Activated naive CD8-positive, alpha-beta T cell (primary cell): ENCODE measurements at regions not wholly inside any gene's neighbourhood (a gene's known extent, or its start where the extent isn't known, plus 50 kb on each side); places are given as distances from the start of the nearest gene placed in this dataset.

Experiments used
- H3K27ac Mint-ChIP-seq: one replicate; pipeline ENCODE4 v1.8.0; 2021; ENCODE audit warnings: mixed read lengths
- H3K27me3 Mint-ChIP-seq: one replicate; pipeline ENCODE4 v1.8.0; 2021; ENCODE audit warnings: mixed read lengths
- H3K36me3 Mint-ChIP-seq: one replicate; pipeline ENCODE4 v1.8.0; 2021; ENCODE audit warnings: mixed read lengths
- H3K4me1 Mint-ChIP-seq: one replicate; pipeline ENCODE4 v1.8.0; 2021; ENCODE audit warnings: low read depth, mixed read lengths
- H3K4me3 Mint-ChIP-seq: one replicate; pipeline ENCODE4 v1.8.0; 2021; ENCODE audit warnings: mild to moderate bottlenecking, mixed read lengths
- H3K9me3 Mint-ChIP-seq: one replicate; pipeline ENCODE4 v1.8.0; 2021; ENCODE audit warnings: low read depth, mixed read lengths

DNA sequence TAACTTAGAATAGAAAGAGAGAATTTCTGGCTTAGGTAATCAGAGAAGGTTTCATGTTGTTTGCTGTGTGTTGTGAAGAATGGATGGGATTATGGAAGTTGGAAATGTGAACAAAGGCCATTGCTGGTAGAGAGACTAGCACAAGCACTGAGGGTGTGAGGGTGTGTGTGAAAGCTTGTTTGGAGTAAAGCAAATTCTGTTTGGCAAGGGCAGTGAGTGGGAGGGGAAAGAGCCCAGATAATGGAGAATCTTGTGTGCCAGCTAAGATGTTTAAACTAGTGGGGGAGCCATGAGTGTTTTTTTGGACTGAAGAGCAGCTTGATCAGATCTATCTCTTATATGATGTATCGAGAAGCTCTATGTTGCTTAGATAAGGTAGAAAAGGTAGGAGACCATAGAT is 107.1 kb downstream of the DISP1 start:
- H3K36me3 Mint-ChIP-seq = peaks cover 11% of the 10 kb centered on the region
- H3K4me3 Mint-ChIP-seq = no peak overlapping the region
- no peaks in the 10 kb centered on the region for H3K9me3 Mint-ChIP-seq
- no peak overlapping the region for H3K27ac Mint-ChIP-seq
- no peaks in the 10 kb centered on the region for H3K27me3 Mint-ChIP-seq
- no peaks in the 10 kb centered on the region for H3K4me1 Mint-ChIP-seq

DNA sequence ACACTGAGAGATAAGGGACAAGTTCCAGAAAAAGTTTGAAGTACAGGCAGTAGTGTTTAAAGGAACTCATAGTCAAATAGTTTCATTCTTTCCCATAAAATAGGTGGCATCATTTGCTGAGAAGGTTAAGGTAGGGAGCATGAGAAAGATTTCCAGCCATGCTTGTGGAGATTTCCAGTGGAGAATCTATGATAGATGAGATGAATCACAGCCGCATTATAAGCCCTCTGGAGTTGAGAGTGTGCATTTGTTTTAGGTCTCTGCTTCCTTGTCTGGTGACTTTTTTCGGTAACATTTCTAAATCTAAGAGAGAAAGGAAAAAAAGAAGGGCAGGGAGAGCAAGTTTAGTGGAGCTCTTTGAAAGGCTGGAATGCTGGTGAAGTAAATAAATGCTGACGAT is 108.7 kb downstream of the DISP1 start:
- H3K36me3 Mint-ChIP-seq = no peaks in the 10 kb centered on the region
- no peaks in the 10 kb centered on the region for H3K4me1 Mint-ChIP-seq
- H3K27me3 Mint-ChIP-seq = no peaks in the 10 kb centered on the region
- H3K9me3 Mint-ChIP-seq = no peaks in the 10 kb centered on the region
- H3K4me3 Mint-ChIP-seq = no peak overlapping the region
- no peak overlapping the region for H3K27ac Mint-ChIP-seq

GRCh38 chr1:222924136-222924706 is 109.4 kb downstream of the DISP1 start:
- H3K9me3 Mint-ChIP-seq = no peaks in the 10 kb centered on the region
- no peaks in the 10 kb centered on the region for H3K27me3 Mint-ChIP-seq
- no peaks in the 10 kb centered on the region for H3K4me1 Mint-ChIP-seq
- no peaks in the 10 kb centered on the region for H3K36me3 Mint-ChIP-seq
- H3K27ac Mint-ChIP-seq = no peak overlapping the region
- H3K4me3 Mint-ChIP-seq = no peak overlapping the region

DNA sequence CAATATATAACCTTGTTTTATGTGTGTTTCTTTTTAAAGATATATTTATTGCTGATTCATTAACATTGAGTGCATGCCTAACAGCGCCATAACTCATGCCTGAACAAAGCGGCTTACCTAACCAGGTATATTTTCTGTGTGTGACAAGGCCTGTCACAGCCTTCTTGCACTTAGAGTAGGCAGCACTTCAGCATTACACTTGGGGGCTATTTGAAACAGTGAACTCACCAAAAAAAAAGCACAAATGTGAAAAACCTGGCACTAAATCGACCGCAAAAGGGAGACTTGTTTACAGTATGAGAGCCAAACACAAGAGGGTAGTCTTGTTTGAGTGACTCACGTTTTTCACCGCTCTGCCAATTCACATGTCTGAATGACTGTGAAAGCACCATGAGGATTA is 111.7 kb downstream of the DISP1 start:
- Mint-ChIP-seq H3K27ac (no peak overlapping the region), H3K9me3 (no peaks in the 10 kb centered on the region), H3K4me3 (no peak overlapping the region)

GRCh38 chr1:222927031-222927430 is 112.2 kb downstream of the DISP1 start:
- no peaks in the 10 kb centered on the region for H3K36me3 Mint-ChIP-seq
- H3K4me3 Mint-ChIP-seq = no peak overlapping the region
- H3K27ac Mint-ChIP-seq = no peak overlapping the region
- H3K9me3 Mint-ChIP-seq = no peaks in the 10 kb centered on the region
- no peaks in the 10 kb centered on the region for H3K27me3 Mint-ChIP-seq
- no peaks in the 10 kb centered on the region for H3K4me1 Mint-ChIP-seq

More for the DNA sequence above, 111.7 kb downstream of the DISP1 start:
- H3K27me3 Mint-ChIP-seq = no peaks in the 10 kb centered on the region
- H3K36me3 Mint-ChIP-seq = no peaks in the 10 kb centered on the region
- H3K4me1 Mint-ChIP-seq = no peaks in the 10 kb centered on the region

GRCh38 chr1:222928212-222928611 is 113.4 kb downstream of the DISP1 start:
- Mint-ChIP-seq H3K27ac (no peak overlapping the region), H3K4me3 (no peak overlapping the region), H3K36me3 (no peaks in the 10 kb centered on the region), H3K4me1 (no peaks in the 10 kb centered on the region), H3K27me3 (no peaks in the 10 kb centered on the region), H3K9me3 (no peaks in the 10 kb centered on the region)

DNA sequence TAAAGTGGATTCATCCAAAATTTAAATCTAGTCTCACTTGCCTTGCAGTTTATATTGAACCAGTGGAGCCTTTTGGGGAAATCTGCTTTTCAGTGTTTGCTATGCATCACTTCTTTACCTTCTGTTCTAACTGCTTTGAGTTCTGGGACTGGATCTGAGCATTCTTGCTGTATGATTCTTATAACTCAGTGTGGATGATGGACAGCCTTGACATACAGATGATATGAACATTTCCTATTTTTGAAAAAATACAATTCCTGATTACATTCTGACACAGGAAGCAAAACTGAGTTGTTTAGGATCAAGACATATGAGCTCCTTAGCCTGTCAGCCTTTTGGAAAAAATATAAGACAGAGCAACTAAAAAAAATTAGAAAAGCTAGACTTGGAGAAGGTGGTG is 115.2 kb downstream of the DISP1 start:
- no peaks in the 10 kb centered on the region for H3K27me3 Mint-ChIP-seq
- H3K9me3 Mint-ChIP-seq = no peaks in the 10 kb centered on the region
- H3K36me3 Mint-ChIP-seq = no peaks in the 10 kb centered on the region
- no peak overlapping the region for H3K4me3 Mint-ChIP-seq
- no peak overlapping the region for H3K27ac Mint-ChIP-seq
- H3K4me1 Mint-ChIP-seq = no peaks in the 10 kb centered on the region

DNA sequence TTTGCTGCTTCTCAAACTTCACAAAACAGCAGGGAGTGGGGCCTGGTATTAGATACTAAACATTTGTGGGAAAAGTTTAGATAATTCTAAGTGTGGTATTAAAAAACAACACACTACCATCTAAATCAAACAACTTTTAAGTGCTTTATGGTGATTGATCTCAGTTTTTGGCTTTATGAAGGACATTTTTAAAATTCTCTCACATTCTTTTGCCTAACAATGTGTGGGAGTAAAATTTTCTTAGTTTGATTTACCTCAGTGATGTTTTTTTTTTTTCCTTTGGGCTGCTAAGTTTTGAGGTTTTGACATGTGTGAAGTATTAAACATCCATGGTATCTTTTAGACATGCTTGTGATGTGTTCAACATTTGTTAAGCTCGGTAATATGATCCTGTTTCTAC is 116.2 kb downstream of the DISP1 start:
- Mint-ChIP-seq H3K36me3 (no peaks in the 10 kb centered on the region), H3K27me3 (no peaks in the 10 kb centered on the region), H3K27ac (no peak overlapping the region), H3K4me3 (no peak overlapping the region), H3K9me3 (no peaks in the 10 kb centered on the region), H3K4me1 (no peaks in the 10 kb centered on the region)

DNA sequence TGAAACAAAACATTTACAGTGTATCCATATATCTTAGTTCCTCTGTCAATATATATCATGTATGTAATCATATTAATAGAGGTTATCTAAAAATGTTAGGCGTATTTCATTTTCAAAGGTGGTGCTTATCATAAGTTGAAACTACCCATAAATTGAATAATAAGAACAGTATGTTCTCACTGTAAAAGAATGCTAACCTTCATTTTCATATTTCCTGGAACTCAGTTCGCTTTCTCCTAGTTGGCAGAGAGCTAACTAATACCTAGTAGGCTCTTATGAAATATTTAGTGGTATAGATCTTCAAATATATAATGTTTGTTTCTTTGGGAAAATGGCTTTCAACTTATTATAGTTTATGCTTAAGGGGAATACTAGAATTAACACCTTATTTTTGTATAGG is 118.4 kb downstream of the DISP1 start:
- Mint-ChIP-seq H3K9me3 (no peaks in the 10 kb centered on the region), H3K4me1 (no peaks in the 10 kb centered on the region), H3K4me3 (no peak overlapping the region), H3K27me3 (no peaks in the 10 kb centered on the region), H3K36me3 (no peaks in the 10 kb centered on the region), H3K27ac (no peak overlapping the region)

DNA sequence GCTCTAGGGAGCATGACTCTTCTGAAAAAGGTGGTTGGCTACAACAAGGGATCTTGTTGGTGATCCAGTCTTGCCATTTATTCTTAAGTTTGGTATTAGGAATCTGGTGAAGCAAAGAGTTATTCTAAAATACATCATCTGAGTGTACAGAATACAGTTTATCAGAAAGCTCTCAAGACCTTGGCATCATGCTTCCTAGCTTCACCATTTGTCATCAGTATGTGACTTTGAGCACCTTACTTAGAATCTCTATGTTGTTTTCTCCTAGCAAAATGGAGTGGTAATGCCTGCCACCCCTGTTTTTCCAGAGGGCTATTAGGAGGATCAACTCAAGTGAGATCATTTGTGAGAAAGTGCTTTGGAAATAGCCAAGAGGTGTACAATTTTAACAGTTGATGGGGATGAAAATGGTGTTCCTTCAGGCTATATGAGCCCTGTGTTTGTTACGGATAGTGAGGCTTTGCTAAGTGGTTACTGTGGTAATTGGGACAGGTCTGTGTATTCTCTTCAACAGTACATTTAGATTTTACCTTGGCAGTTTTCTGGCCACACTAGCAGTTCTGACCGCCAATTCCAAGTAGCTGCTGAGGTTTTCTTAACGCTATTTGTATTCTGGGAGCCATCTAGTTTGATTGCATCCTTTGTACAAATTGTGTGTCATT is 120.5 kb downstream of the DISP1 start:
- H3K4me3 Mint-ChIP-seq = no peak overlapping the region
- no peaks in the 10 kb centered on the region for H3K9me3 Mint-ChIP-seq
- no peaks in the 10 kb centered on the region for H3K4me1 Mint-ChIP-seq
- H3K36me3 Mint-ChIP-seq = no peaks in the 10 kb centered on the region
- no peak overlapping the region for H3K27ac Mint-ChIP-seq
- H3K27me3 Mint-ChIP-seq = no peaks in the 10 kb centered on the region

- Mint-ChIP-seq H3K27ac (no peak overlapping the region), H3K4me1 (no peaks in the 10 kb centered on the region), H3K27me3 (no peaks in the 10 kb centered on the region), H3K9me3 (no peaks in the 10 kb centered on the region), H3K36me3 (no peaks in the 10 kb centered on the region), H3K4me3 (no peak overlapping the region)
Observed at GRCh38 chr1:222936042-222936441, 121.2 kb downstream of the DISP1 start.

DNA sequence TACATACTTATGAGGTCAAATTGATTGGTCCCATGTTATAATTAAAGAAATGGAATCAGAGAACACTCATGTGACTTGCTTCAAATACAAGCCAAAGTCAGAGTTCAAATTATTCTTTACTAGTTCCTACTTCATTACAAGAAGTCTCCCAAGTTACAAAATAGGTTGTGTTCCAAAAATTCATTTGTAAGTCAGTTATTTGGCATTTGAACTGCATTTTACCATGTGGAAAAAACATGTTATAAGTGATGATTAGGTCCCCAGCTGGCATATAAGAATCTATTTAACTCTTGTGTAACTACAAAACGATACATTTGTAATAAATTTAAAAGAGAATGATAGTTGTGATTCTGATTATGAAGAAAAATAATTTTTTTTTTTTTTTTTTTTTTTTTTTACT is 124.1 kb downstream of the DISP1 start:
- H3K4me3 Mint-ChIP-seq = no peak overlapping the region
- no peaks in the 10 kb centered on the region for H3K27me3 Mint-ChIP-seq
- H3K27ac Mint-ChIP-seq = no peak overlapping the region
- no peaks in the 10 kb centered on the region for H3K9me3 Mint-ChIP-seq
- no peaks in the 10 kb centered on the region for H3K4me1 Mint-ChIP-seq
- peaks cover 13% of the 10 kb centered on the region for H3K36me3 Mint-ChIP-seq

DNA sequence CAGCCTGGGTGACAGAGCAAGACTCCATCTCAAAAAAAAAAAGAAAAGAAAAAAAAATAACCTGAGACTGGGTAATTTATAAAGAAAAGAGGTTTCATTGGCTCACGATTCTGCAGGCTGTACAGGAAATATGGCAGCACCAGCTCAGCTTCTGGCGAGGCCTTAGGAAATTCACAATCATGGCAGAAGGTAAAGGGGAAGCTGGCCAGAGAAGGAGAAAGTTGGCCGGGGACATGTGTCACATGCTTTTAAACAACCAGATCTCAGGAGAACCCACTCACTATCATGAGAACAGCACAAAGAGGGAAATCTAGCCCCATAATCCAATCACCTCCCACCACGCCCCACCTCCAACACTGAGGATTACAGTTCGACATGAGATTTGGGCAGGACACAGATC is 125.3 kb downstream of the DISP1 start:
- Mint-ChIP-seq H3K4me1 (no peaks in the 10 kb centered on the region), H3K36me3 (peaks cover 18% of the 10 kb centered on the region), H3K27me3 (no peaks in the 10 kb centered on the region), H3K4me3 (no peak overlapping the region), H3K9me3 (no peaks in the 10 kb centered on the region), H3K27ac (no peak overlapping the region)

GRCh38 chr1:222940906-222941305 is 126.1 kb downstream of the DISP1 start:
- Mint-ChIP-seq H3K9me3 (no peaks in the 10 kb centered on the region), H3K36me3 (peaks cover 18% of the 10 kb centered on the region), H3K27ac (no peak overlapping the region), H3K27me3 (no peaks in the 10 kb centered on the region), H3K4me1 (no peaks in the 10 kb centered on the region), H3K4me3 (no peak overlapping the region)

DNA sequence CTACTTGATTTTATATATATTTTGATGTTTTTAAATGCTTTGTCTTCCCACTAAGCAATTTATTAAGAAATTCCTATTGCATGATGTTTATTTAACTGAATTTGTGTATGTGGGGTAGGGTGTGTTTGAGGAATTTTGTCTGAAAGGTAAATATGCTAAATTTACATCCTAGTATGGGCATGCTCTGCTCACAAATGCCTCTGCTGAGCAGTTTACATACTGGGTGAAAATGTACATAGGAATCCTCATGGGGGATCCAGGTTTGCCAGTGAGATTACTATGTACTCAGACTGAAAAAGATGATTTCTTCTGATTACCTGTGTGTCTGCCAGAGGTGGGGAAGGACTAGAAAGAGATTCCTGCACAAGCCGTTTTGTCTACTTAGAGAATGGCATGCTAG is 126.6 kb downstream of the DISP1 start:
- Mint-ChIP-seq H3K9me3 (no peaks in the 10 kb centered on the region), H3K4me3 (no peak overlapping the region), H3K36me3 (peaks cover 19% of the 10 kb centered on the region), H3K4me1 (no peaks in the 10 kb centered on the region), H3K27me3 (no peaks in the 10 kb centered on the region), H3K27ac (no peak overlapping the region)

- Mint-ChIP-seq H3K4me3 (no peak overlapping the region), H3K27ac (no peak overlapping the region), H3K4me1 (peaks cover 1% of the 10 kb centered on the region), H3K27me3 (no peaks in the 10 kb centered on the region), H3K9me3 (no peaks in the 10 kb centered on the region), H3K36me3 (peaks cover 29% of the 10 kb centered on the region)
Observed at GRCh38 chr1:222946436-222946835, 131.6 kb downstream of the DISP1 start.
